Panc1 (cell line): ENCODE measurements at regions not wholly inside any gene's neighbourhood (a gene's known extent, or its start where the extent isn't known, plus 50 kb on each side); places are given as distances from the start of the nearest gene placed in this dataset.

Experiments used
- POLR2AphosphoS5 ChIP-seq: IDR thresholded peaks from 2 replicates; pipeline ENCODE4 v1.6.1; 2012; ENCODE audit warnings: mild to moderate bottlenecking, low read depth, low read length, moderate library complexity
- TF ChIP-seq, protein P1 (sequence below): fragments of 450-650 bp; IDR thresholded peaks from 2 replicates; pipeline ENCODE4 v1.5.1; 2017; ENCODE audit warnings: mild to moderate bottlenecking

DNA sequence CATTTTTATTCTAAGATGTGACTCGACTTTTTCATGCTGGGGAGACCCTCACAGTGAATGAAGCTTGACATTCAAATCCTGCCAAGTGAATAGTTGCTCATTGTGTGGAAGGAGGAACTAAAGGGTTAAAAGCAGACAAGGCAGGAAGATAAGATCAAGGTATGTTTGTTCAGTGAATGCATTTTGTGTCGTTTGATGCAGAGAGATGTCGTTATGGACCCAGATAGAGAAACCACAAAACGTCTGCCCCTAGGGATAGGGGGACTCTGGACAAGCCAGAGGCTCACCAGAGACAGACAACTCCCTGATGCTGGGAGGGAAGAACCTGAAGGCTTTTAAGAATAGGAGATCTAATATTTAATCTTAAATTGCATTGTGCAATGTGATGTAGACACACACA lies 72.5 kb upstream of the MYL2 start:
- TF ChIP-seq POLR2AphosphoS5: no peak
- TF ChIP-seq, protein P1, sequence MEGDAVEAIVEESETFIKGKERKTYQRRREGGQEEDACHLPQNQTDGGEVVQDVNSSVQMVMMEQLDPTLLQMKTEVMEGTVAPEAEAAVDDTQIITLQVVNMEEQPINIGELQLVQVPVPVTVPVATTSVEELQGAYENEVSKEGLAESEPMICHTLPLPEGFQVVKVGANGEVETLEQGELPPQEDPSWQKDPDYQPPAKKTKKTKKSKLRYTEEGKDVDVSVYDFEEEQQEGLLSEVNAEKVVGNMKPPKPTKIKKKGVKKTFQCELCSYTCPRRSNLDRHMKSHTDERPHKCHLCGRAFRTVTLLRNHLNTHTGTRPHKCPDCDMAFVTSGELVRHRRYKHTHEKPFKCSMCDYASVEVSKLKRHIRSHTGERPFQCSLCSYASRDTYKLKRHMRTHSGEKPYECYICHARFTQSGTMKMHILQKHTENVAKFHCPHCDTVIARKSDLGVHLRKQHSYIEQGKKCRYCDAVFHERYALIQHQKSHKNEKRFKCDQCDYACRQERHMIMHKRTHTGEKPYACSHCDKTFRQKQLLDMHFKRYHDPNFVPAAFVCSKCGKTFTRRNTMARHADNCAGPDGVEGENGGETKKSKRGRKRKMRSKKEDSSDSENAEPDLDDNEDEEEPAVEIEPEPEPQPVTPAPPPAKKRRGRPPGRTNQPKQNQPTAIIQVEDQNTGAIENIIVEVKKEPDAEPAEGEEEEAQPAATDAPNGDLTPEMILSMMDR: no peak
